ENCODE measurements at regions not wholly inside any gene's neighbourhood (a gene's known extent, or its start where the extent isn't known, plus 50 kb on each side); places are given as distances from the start of the nearest gene placed in this dataset.
"Not testable (repeated sequence)": the region's sequence is repeated elsewhere in the genome, so short reads cannot be mapped to it uniquely, and the experiment has no call there.

- DNase-seq (ENCODE audit: low spot score) = no peak
Measured at GRCh38 chr6:130610303-130610702, 216.9 kb upstream of the SMLR1 start.

GRCh38 chr6:130611366-130611765 is 215.8 kb upstream of the SMLR1 start:
- no peak for DNase-seq (ENCODE audit: low spot score)

GRCh38 chr6:130613176-130613575 is 214.0 kb upstream of the SMLR1 start:
- no peak for DNase-seq (ENCODE audit: low spot score)

GRCh38 chr6:130615816-130616215 is 211.4 kb upstream of the SMLR1 start:
- no peak for DNase-seq (ENCODE audit: low spot score)

- no peak for DNase-seq (ENCODE audit: low spot score)
Measured at GRCh38 chr6:130617658-130618057, 209.5 kb upstream of the SMLR1 start.

- not testable (repeated sequence) for DNase-seq (ENCODE audit: low spot score)
Measured at GRCh38 chr6:130618806-130619205, 208.4 kb upstream of the SMLR1 start.

- DNase-seq (ENCODE audit: low spot score) = no peak
Measured at GRCh38 chr6:130620338-130620781, 206.8 kb upstream of the SMLR1 start.

- no peak for DNase-seq (ENCODE audit: low spot score)
Measured at GRCh38 chr6:130622142-130622541, 205.1 kb upstream of the SMLR1 start.

- no peak for DNase-seq (ENCODE audit: low spot score)
Measured at GRCh38 chr6:130624046-130624445, 203.2 kb upstream of the SMLR1 start.

- no peak for DNase-seq (ENCODE audit: low spot score)
Measured at GRCh38 chr6:130625825-130626527, 201.2 kb upstream of the SMLR1 start.

- no peak for DNase-seq (ENCODE audit: low spot score)
Measured at GRCh38 chr6:130628862-130629261, 198.3 kb upstream of the SMLR1 start.

GRCh38 chr6:130629640-130630039 is 197.6 kb upstream of the SMLR1 start:
- no peak for DNase-seq (ENCODE audit: low spot score)

- DNase-seq (ENCODE audit: low spot score) = no peak
Measured at GRCh38 chr6:130632277-130632676, 194.9 kb upstream of the SMLR1 start.

- DNase-seq (ENCODE audit: low spot score) = no peak
Measured at GRCh38 chr6:130632897-130633296, 194.3 kb upstream of the SMLR1 start.

GRCh38 chr6:130643361-130643760 is 183.8 kb upstream of the SMLR1 start:
- DNase-seq (ENCODE audit: low spot score) = no peak

- no peak for DNase-seq (ENCODE audit: low spot score)
Measured at GRCh38 chr6:130644175-130644574, 183.0 kb upstream of the SMLR1 start.

GRCh38 chr6:130644769-130645168 is 182.4 kb upstream of the SMLR1 start:
- DNase-seq (ENCODE audit: low spot score) = not testable (repeated sequence)

- no peak for DNase-seq (ENCODE audit: low spot score)
Measured at GRCh38 chr6:130647246-130647645, 180.0 kb upstream of the SMLR1 start.

GRCh38 chr6:130655586-130655985 is 171.6 kb upstream of the SMLR1 start:
- DNase-seq (ENCODE audit: low spot score) = no peak

GRCh38 chr6:130661077-130661476 is 166.1 kb upstream of the SMLR1 start:
- no peak for DNase-seq (ENCODE audit: low spot score)

- no peak for DNase-seq (ENCODE audit: low spot score)
Measured at GRCh38 chr6:130666786-130667185, 160.4 kb upstream of the SMLR1 start.

GRCh38 chr6:130670142-130670541 is 157.1 kb upstream of the SMLR1 start:
- DNase-seq (ENCODE audit: low spot score) = no peak

GRCh38 chr6:130671119-130671518 is 156.1 kb upstream of the SMLR1 start:
- no peak for DNase-seq (ENCODE audit: low spot score)

GRCh38 chr6:130671577-130671976 is 155.6 kb upstream of the SMLR1 start:
- no peak for DNase-seq (ENCODE audit: low spot score)

Measured in hepatic stellate cell (primary cell).